Motor neuron (in vitro differentiated cells): ENCODE measurements at regions not wholly inside any gene's neighbourhood (a gene's known extent, or its start where the extent isn't known, plus 50 kb on each side); places are given as distances from the start of the nearest gene placed in this dataset.

ENCODE experiments used
- ATAC-seq, 8 experiments: fragments of 200-7000 bp; cut with Tn5 transposase; replicated peaks in 6 of 8; 2 replicates each; pipeline ENCODE4 v1.8.0; 2021; ENCODE audit warnings: mild to moderate bottlenecking in 8 of 8, moderate library complexity in 8 of 8
- H3K27ac ChIP-seq, 2 donors: fragments of 250-450 bp; sonication (Bioruptor Pico); 2 replicates each; pipeline ENCODE4 v1.9.0; 2021; ENCODE audit warnings: antibody characterized with exemption in 2 of 2, mild to moderate bottlenecking in 2 of 2, moderate library complexity in 1 of 2
- H3K4me1 ChIP-seq, 2 donors: fragments of 250-450 bp; sonication (Bioruptor Pico); replicated peaks in 1 of 2; 2 replicates each; pipeline ENCODE4 v1.6.1; 2021; ENCODE audit warnings: antibody characterized with exemption in 2 of 2, mild to moderate bottlenecking in 2 of 2, moderate library complexity in 1 of 2
- H3K4me3 ChIP-seq, 5 donors: fragments of 250-450 bp; sonication (Bioruptor Pico); 2 replicates each; pipeline ENCODE4 v1.9.0; 2021; ENCODE audit warnings: antibody characterized with exemption in 5 of 5, mild to moderate bottlenecking in 5 of 5, moderate library complexity in 4 of 5
- WGBS, 10 experiments: fragments of 450-650 bp; shearing (Covaris generic); methylation state at CpG; one replicate each; pipeline ENCODE4 v1.0.0; 2022; 5-methylcytosine and 5-hydroxymethylcytosine counted together
- in situ Hi-C, 9 experiments: fragments of 400-800 bp; cut with MboI; loops; one replicate each; pipeline ENCODE4 v1.15.0; 2021; ENCODE audit warnings: low sequenced_read_pairs in 9 of 9, low pct_unique_long_range_greater_than_20kb in 2 of 9; ENCODE audit not compliant: unreplicated experiment in 9 of 9

- peak in 5 of 8 experiments; percentile 41 to 84 (median 75) for ATAC-seq
These were observed 126.4 kb upstream of the SLC10A2 start for GRCh38 chr13:103192511-103193135.

GRCh38 chr13:103190841-103191240, 124.6 kb upstream of the SLC10A2 start:
- ATAC-seq: no peak
- WGBS, 10 experiments: 0 to 100% (median 92%) methylated on average over 1 of the region's 1 CpG; no CpG with 5 or more reads in 3 of the 10 experiments
- Histone ChIP-seq H3K4me1 (peaks cover 19 to 29% of the 10 kb centered on the region in 2 donors), H3K27ac (no peak overlapping the region), H3K4me3 (no peak overlapping the region)
- in situ Hi-C loops: no loop called here

More at GRCh38 chr13:103192511-103193135, 126.4 kb upstream of the SLC10A2 start:
- Histone ChIP-seq H3K27ac (no peak overlapping the region), H3K4me3 (no peak overlapping the region), H3K4me1 (peaks cover 15 to 29% of the 10 kb centered on the region in 2 donors)
- 0 to 71% (median 53%) methylated on average over 1 of the region's 1 CpG; no CpG with 5 or more reads in 2 of the 10 experiments for WGBS, 10 experiments
- in situ Hi-C loops: no loop called here

- Histone ChIP-seq H3K27ac (no peak overlapping the region), H3K4me3 (no peak overlapping the region), H3K4me1 (peaks cover 19 to 29% of the 10 kb centered on the region in 2 donors)
- ATAC-seq: peak in 2 of 8 experiments; percentile 20 to 66
- WGBS, 10 experiments: 0 to 60% (median 21%) methylated on average over 1 to 3 of the region's 3 CpGs
- in situ Hi-C loops: no loop called here
These were observed 122.6 kb upstream of the SLC10A2 start for GRCh38 chr13:103188713-103189326.

- peaks cover 19 to 27% of the 10 kb centered on the region in 2 donors for H3K4me1 ChIP-seq
- H3K27ac ChIP-seq: peak overlapping the region in 1 of 2 donors; percentile 40
- H3K4me3 ChIP-seq: no peak overlapping the region
- WGBS, 10 experiments: 0 to 82% (median 39%) methylated on average over 1 to 8 of the region's 10 CpGs; no CpG with 5 or more reads in 2 of the 10 experiments
- peak in 5 of 8 experiments; percentile 84 to 92 (median 89) for ATAC-seq
- in situ Hi-C loops: no loop called here
These were observed 121.5 kb upstream of the SLC10A2 start for GRCh38 chr13:103187721-103188156.

GRCh38 chr13:103184413-103184812, 118.2 kb upstream of the SLC10A2 start:
- 0 to 92% (median 45%) methylated on average over 1 to 2 of the region's 2 CpGs; no CpG with 5 or more reads in 4 of the 10 experiments for WGBS, 10 experiments
- Histone ChIP-seq H3K4me3 (no peak overlapping the region), H3K4me1 (peaks cover 11 to 20% of the 10 kb centered on the region in 2 donors), H3K27ac (no peak overlapping the region)
- ATAC-seq: no peak
- in situ Hi-C loops: no loop called here

GRCh38 chr13:103178986-103179943, 113.0 kb upstream of the SLC10A2 start:
- 0 to 100% (median 72%) methylated on average over 2 to 10 of the region's 10 CpGs for WGBS, 10 experiments
- peak; percentile 16 to 98 (median 56) for ATAC-seq
- H3K4me1 ChIP-seq: peaks cover 0 to 33% of the 10 kb centered on the region in 2 donors
- in situ Hi-C loops: no loop called here
- no peak overlapping the region for H3K27ac ChIP-seq
- H3K4me3 ChIP-seq: no peak overlapping the region

- Histone ChIP-seq H3K4me3 (no peak overlapping the region), H3K4me1 (peaks cover 0 to 24% of the 10 kb centered on the region in 2 donors), H3K27ac (no peak overlapping the region)
- no peak for ATAC-seq
- in situ Hi-C loops: no loop called here
- 29 to 100% (median 89%) methylated on average over 1 to 6 of the region's 6 CpGs for WGBS, 10 experiments
These were observed 108.7 kb upstream of the SLC10A2 start for GRCh38 chr13:103174966-103175365.

GRCh38 chr13:103168901-103169508, 102.8 kb upstream of the SLC10A2 start:
- Histone ChIP-seq H3K4me3 (no peak overlapping the region), H3K27ac (no peak overlapping the region), H3K4me1 (no peaks in the 10 kb centered on the region)
- WGBS, 10 experiments: 17 to 97% (median 87%) methylated on average over 5 to 16 of the region's 16 CpGs
- no peak for ATAC-seq
- in situ Hi-C loops: no loop called here

GRCh38 chr13:103164251-103164650, 98.0 kb upstream of the SLC10A2 start:
- peak in 2 of 8 experiments; percentile 49 to 77 for ATAC-seq
- Histone ChIP-seq H3K4me3 (no peak overlapping the region), H3K27ac (no peak overlapping the region), H3K4me1 (no peaks in the 10 kb centered on the region)
- WGBS, 10 experiments: 17 to 100% (median 70%) methylated on average over 1 of the region's 1 CpG; no CpG with 5 or more reads in 4 of the 10 experiments
- in situ Hi-C loops: no loop called here

- in situ Hi-C loops: no loop called here
- Histone ChIP-seq H3K27ac (no peak overlapping the region), H3K4me1 (peaks cover 0 to 6% of the 10 kb centered on the region in 2 donors), H3K4me3 (no peak overlapping the region)
- WGBS, 10 experiments: 10 to 100% (median 84%) methylated on average over 1 to 3 of the region's 3 CpGs; no CpG with 5 or more reads in 5 of the 10 experiments
- ATAC-seq: peak in 2 of 8 experiments; percentile 20 to 36
These were observed 95.3 kb upstream of the SLC10A2 start for GRCh38 chr13:103161476-103161875.

- WGBS, 10 experiments: 0 to 100% (median 73%) methylated on average over 1 to 2 of the region's 2 CpGs; no CpG with 5 or more reads in 1 of the 10 experiments
- Histone ChIP-seq H3K4me3 (no peak overlapping the region), H3K27ac (no peak overlapping the region), H3K4me1 (peaks cover 0 to 12% of the 10 kb centered on the region in 2 donors)
- in situ Hi-C loops: no loop called here
- no peak for ATAC-seq
These were observed 91.4 kb upstream of the SLC10A2 start for GRCh38 chr13:103157434-103158145.

- no peak overlapping the region for H3K27ac ChIP-seq
- ATAC-seq: peak in 5 of 8 experiments; percentile 57 to 77 (median 75)
- 0 to 100% (median 48%) methylated on average over 1 to 3 of the region's 3 CpGs; no CpG with 5 or more reads in 2 of the 10 experiments for WGBS, 10 experiments
- no peak overlapping the region for H3K4me3 ChIP-seq
- H3K4me1 ChIP-seq: peaks cover 0 to 14% of the 10 kb centered on the region in 2 donors
- in situ Hi-C loops: no loop called here
These were observed 90.8 kb upstream of the SLC10A2 start for GRCh38 chr13:103157016-103157415.
